ENCODE measurements at regions not wholly inside any gene's neighbourhood (a gene's known extent, or its start where the extent isn't known, plus 50 kb on each side); places are given as distances from the start of the nearest gene placed in this dataset.

- no peak overlapping the region for H3K4me3 ChIP-seq (ENCODE audit: low read depth, low read length, poor library complexity, severe bottlenecking)
- no peaks in the 10 kb centered on the region for H3K4me1 ChIP-seq (ENCODE audit: insufficient read depth, low read length, severe bottlenecking)
- H3K27ac ChIP-seq (ENCODE audit: low read depth, low read length, poor library complexity, severe bottlenecking) = no peak overlapping the region
- no peaks in the 10 kb centered on the region for H3K9me2 ChIP-seq (ENCODE audit: low read depth, low read length)
- no peak overlapping the region for H2AFZ ChIP-seq (ENCODE audit: low read length)
- no peaks in the 10 kb centered on the region for H3F3A ChIP-seq (ENCODE audit: insufficient read depth, low read length)
- H3K4me2 ChIP-seq (ENCODE audit: low read length) = no peak overlapping the region
- no peaks in the 10 kb centered on the region for H4K20me1 ChIP-seq (ENCODE audit: insufficient read depth, low read length)
- no peak for TF ChIP-seq CTCF (IDR thresholded peaks at IDR 0.05; ENCODE audit: low read length)
- TF ChIP-seq EZH2 (IDR thresholded peaks at IDR 0.05; ENCODE audit: borderline replicate concordance, low read length) = no peak
- H3K36me3 ChIP-seq (ENCODE audit: insufficient read depth, low read length) = no peaks in the 10 kb centered on the region
- no peaks in the 10 kb centered on the region for H3K79me2 ChIP-seq (ENCODE audit: insufficient read depth, low read length)
- H3K9ac ChIP-seq (ENCODE audit: low read length) = no peak overlapping the region
- no peaks in the 10 kb centered on the region for H3K27me3 ChIP-seq (ENCODE audit: insufficient read depth, low read length)
- no peaks in the 10 kb centered on the region for H3K9me3 ChIP-seq (ENCODE audit: low read length)
These were observed 268.2 kb downstream of the BRINP1 start for GRCh38 chr9:119101048-119101447.

- no peak overlapping the region for H3K4me2 ChIP-seq (ENCODE audit: low read length)
- no peak overlapping the region for H3K27ac ChIP-seq (ENCODE audit: low read depth, low read length, poor library complexity, severe bottlenecking)
- no peak overlapping the region for H3K4me3 ChIP-seq (ENCODE audit: low read depth, low read length, poor library complexity, severe bottlenecking)
- no peaks in the 10 kb centered on the region for H3K4me1 ChIP-seq (ENCODE audit: insufficient read depth, low read length, severe bottlenecking)
- H2AFZ ChIP-seq (ENCODE audit: low read length) = no peak overlapping the region
- TF ChIP-seq EZH2 (IDR thresholded peaks at IDR 0.05; ENCODE audit: borderline replicate concordance, low read length) (no peak), CTCF (IDR thresholded peaks at IDR 0.05; ENCODE audit: low read length) (no peak)
- H4K20me1 ChIP-seq (ENCODE audit: insufficient read depth, low read length) = no peaks in the 10 kb centered on the region
- no peaks in the 10 kb centered on the region for H3K9me3 ChIP-seq (ENCODE audit: low read length)
- H3K36me3 ChIP-seq (ENCODE audit: insufficient read depth, low read length) = no peaks in the 10 kb centered on the region
- no peaks in the 10 kb centered on the region for H3K27me3 ChIP-seq (ENCODE audit: insufficient read depth, low read length)
- no peaks in the 10 kb centered on the region for H3F3A ChIP-seq (ENCODE audit: insufficient read depth, low read length)
- no peaks in the 10 kb centered on the region for H3K9me2 ChIP-seq (ENCODE audit: low read depth, low read length)
- no peak overlapping the region for H3K9ac ChIP-seq (ENCODE audit: low read length)
- no peaks in the 10 kb centered on the region for H3K79me2 ChIP-seq (ENCODE audit: insufficient read depth, low read length)
These were observed 254.6 kb downstream of the BRINP1 start for GRCh38 chr9:119114681-119115080.

Measured in OCI-LY1 (cell line).